SIG-M5 (cell line): ENCODE measurements at regions not wholly inside any gene's neighbourhood (a gene's known extent, or its start where the extent isn't known, plus 50 kb on each side); places are given as distances from the start of the nearest gene placed in this dataset.

ENCODE experiments used
- DNase-seq: peaks from one replicate; lab custom pipeline; 2025; lab: John Stamatoyannopoulos, UW

GRCh38 chr5:107146901-107147300 lies 523.8 kb downstream of the EFNA5 start:
- no peak for DNase-seq

- DNase-seq: no peak
Measured at GRCh38 chr5:107135391-107135790, 535.3 kb downstream of the EFNA5 start.

GRCh38 chr5:107134931-107135330 lies 535.8 kb downstream of the EFNA5 start:
- DNase-seq: no peak

GRCh38 chr5:107129051-107129450 lies 541.7 kb downstream of the EFNA5 start:
- no peak for DNase-seq

- no peak for DNase-seq
Measured at GRCh38 chr5:107127878-107128277, 542.9 kb downstream of the EFNA5 start.

GRCh38 chr5:107126341-107126740 lies 544.4 kb downstream of the EFNA5 start:
- no peak for DNase-seq

GRCh38 chr5:107124376-107124775 lies 546.4 kb downstream of the EFNA5 start:
- no peak for DNase-seq

- no peak for DNase-seq
Measured at GRCh38 chr5:107123014-107123413, 547.7 kb downstream of the EFNA5 start.

GRCh38 chr5:107121793-107122519 lies 548.8 kb downstream of the EFNA5 start:
- no peak for DNase-seq

- DNase-seq: no peak
Measured at GRCh38 chr5:107119656-107120055, 551.1 kb downstream of the EFNA5 start.

- no peak for DNase-seq
Measured at GRCh38 chr5:107118184-107119019, 552.3 kb downstream of the EFNA5 start.

- no peak for DNase-seq
Measured at GRCh38 chr5:107112216-107112615, 558.5 kb downstream of the EFNA5 start.

- DNase-seq: no peak
Measured at GRCh38 chr5:107104040-107104995, 566.4 kb downstream of the EFNA5 start.

- DNase-seq: no peak
Measured at GRCh38 chr5:107103522-107103921, 567.2 kb downstream of the EFNA5 start.

- DNase-seq: no peak
Measured at GRCh38 chr5:107100121-107100520, 570.6 kb downstream of the EFNA5 start.

GRCh38 chr5:107099506-107099905 lies 571.2 kb downstream of the EFNA5 start:
- DNase-seq: no peak

- no peak for DNase-seq
Measured at GRCh38 chr5:107092695-107093094, 578.0 kb downstream of the EFNA5 start.

- DNase-seq: no peak
Measured at GRCh38 chr5:107090506-107090905, 580.2 kb downstream of the EFNA5 start.

- no peak for DNase-seq
Measured at GRCh38 chr5:107088907-107089306, 581.8 kb downstream of the EFNA5 start.

GRCh38 chr5:107085572-107085971 lies 585.2 kb downstream of the EFNA5 start:
- DNase-seq: no peak

- DNase-seq: no peak
Measured at GRCh38 chr5:107074996-107075395, 595.7 kb downstream of the EFNA5 start.

GRCh38 chr5:107072967-107073366 lies 597.8 kb downstream of the EFNA5 start:
- no peak for DNase-seq
